Tibial artery (tissue), 4 donors: ENCODE measurements at regions not wholly inside any gene's neighbourhood (a gene's known extent, or its start where the extent isn't known, plus 50 kb on each side); places are given as distances from the start of the nearest gene placed in this dataset.

Experiments used
- DNase-seq, 2 donors: peaks; one replicate each; pipeline ENCODE4 v3.0.0-alpha.2; 2019
- H3K27ac ChIP-seq, 2 donors: fragments of 200-600 bp; sonication (generic) in 1 of 2; 1 replicate in 1 of 2; 2 replicates in 1 of 2; pipeline ENCODE4 v1.5.1; 2018 to 2019; ENCODE audit warnings: mild to moderate bottlenecking in 1 of 2
- H3K27me3 ChIP-seq, 2 donors: fragments of 200-600 bp; sonication (generic) in 1 of 2; one replicate each; pipeline versions ENCODE4 v1.5.1 to v1.6.0; 2016 to 2019
- H3K36me3 ChIP-seq, 3 donors: fragments of 200-600 bp; sonication (generic) in 2 of 3; one replicate each; pipeline ENCODE4 v1.5.1; 2016 to 2019; ENCODE audit warnings: mild to moderate bottlenecking in 2 of 3
- H3K4me1 ChIP-seq, 4 donors: fragments of 200-600 bp; sonication (generic) in 2 of 4; 1 replicate in 3 of 4; 2 replicates in 1 of 4; pipeline ENCODE4 v1.5.1; 2016 to 2019
- H3K4me3 ChIP-seq, 2 donors: fragments of 200-600 bp; sonication (generic) in 1 of 2; 1 replicate in 1 of 2; 2 replicates in 1 of 2; pipeline ENCODE4 v1.5.1; 2018 to 2019; ENCODE audit warnings: mild to moderate bottlenecking in 2 of 2
- H3K9me3 ChIP-seq, 3 donors: fragments of 200-600 bp; sonication (generic) in 1 of 3; one replicate each; pipeline ENCODE4 v1.5.1; 2016 to 2019
- intact Hi-C: fragments of 100-400 bp; cut with DNase I; formaldehyde crosslinking; loops from one replicate; pipeline ENCODE4 v1.15.0; 2023; ENCODE audit warnings: low total_unique reads
- TF ChIP-seq, protein P1 (sequence below), 2 experiments: fragments of 200-600 bp in 1 of 2; fragments of 450-650 bp in 1 of 2; IDR thresholded peaks; one replicate each; pipeline ENCODE4 v1.5.1; 2017 to 2019; ENCODE audit warnings: antibody characterized with exemption in 2 of 2, mild to moderate bottlenecking in 1 of 2, moderate library complexity in 1 of 2

GRCh38 chr7:46385662-46386309, 464.7 kb upstream of the IGFBP3 start:
- intact Hi-C loops = no loop called here
- TF ChIP-seq, protein P1, sequence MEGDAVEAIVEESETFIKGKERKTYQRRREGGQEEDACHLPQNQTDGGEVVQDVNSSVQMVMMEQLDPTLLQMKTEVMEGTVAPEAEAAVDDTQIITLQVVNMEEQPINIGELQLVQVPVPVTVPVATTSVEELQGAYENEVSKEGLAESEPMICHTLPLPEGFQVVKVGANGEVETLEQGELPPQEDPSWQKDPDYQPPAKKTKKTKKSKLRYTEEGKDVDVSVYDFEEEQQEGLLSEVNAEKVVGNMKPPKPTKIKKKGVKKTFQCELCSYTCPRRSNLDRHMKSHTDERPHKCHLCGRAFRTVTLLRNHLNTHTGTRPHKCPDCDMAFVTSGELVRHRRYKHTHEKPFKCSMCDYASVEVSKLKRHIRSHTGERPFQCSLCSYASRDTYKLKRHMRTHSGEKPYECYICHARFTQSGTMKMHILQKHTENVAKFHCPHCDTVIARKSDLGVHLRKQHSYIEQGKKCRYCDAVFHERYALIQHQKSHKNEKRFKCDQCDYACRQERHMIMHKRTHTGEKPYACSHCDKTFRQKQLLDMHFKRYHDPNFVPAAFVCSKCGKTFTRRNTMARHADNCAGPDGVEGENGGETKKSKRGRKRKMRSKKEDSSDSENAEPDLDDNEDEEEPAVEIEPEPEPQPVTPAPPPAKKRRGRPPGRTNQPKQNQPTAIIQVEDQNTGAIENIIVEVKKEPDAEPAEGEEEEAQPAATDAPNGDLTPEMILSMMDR (IDR thresholded peaks at IDR 0.05) = no peak
- peaks cover 0 to 7% (median 0%) of the 10 kb centered on the region in 4 donors for H3K4me1 ChIP-seq
- no peak overlapping the region for H3K4me3 ChIP-seq
- H3K27me3 ChIP-seq = no peaks in the 10 kb centered on the region
- no peaks in the 10 kb centered on the region for H3K9me3 ChIP-seq
- DNase-seq = no peak
- no peaks in the 10 kb centered on the region for H3K36me3 ChIP-seq
- H3K27ac ChIP-seq = no peak overlapping the region

GRCh38 chr7:46383605-46384004, 462.5 kb upstream of the IGFBP3 start:
- no peak overlapping the region for H3K27ac ChIP-seq
- no peaks in the 10 kb centered on the region for H3K9me3 ChIP-seq
- no peaks in the 10 kb centered on the region for H3K36me3 ChIP-seq
- H3K27me3 ChIP-seq = no peaks in the 10 kb centered on the region
- intact Hi-C loops = no loop called here
- TF ChIP-seq, protein P1 (IDR thresholded peaks at IDR 0.05) = no peak
- no peak for DNase-seq
- peaks cover 0 to 7% (median 0%) of the 10 kb centered on the region in 4 donors for H3K4me1 ChIP-seq
- no peak overlapping the region for H3K4me3 ChIP-seq

DNA sequence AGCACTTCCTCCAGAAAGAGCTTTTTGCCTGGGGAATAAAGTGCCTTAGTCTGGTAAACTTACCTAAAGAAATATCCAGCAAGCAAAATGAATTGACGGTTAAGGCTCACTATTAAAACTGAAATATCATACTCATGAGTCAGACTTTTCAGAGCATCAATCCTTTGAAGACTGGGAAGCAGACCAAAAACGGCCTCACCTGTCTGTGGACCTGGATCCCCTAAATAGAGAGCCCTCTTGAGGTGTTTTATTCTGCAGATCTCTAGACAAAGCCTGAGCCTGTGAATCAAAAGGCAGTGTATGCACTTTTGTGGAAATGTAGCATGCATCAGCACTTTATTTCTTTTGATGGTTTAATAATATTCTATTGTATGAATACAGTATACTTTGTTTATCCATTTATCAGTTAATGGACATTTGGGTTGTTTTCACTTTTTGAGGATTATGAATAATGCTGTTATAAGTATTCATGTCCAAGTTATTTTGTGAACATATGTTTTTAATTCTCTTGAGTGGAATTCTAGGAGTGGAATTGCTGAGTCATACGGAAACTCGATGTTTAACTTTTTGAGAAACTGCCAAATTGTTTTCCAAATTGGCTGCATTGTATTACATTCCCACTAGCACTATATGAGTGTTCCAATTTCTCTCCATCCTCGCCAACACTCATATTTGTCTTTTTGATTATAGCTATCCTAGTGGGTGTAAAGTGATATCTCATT, 449.0 kb upstream of the IGFBP3 start:
- Histone ChIP-seq H3K27ac (no peak overlapping the region), H3K4me3 (no peak overlapping the region), H3K4me1 (peaks cover 0 to 11% (median 0%) of the 10 kb centered on the region in 4 donors), H3K36me3 (no peaks in the 10 kb centered on the region), H3K9me3 (no peaks in the 10 kb centered on the region), H3K27me3 (no peaks in the 10 kb centered on the region)
- intact Hi-C loops = no loop called here
- DNase-seq = no peak
- TF ChIP-seq, protein P1 (IDR thresholded peaks at IDR 0.05) = no peak

DNA sequence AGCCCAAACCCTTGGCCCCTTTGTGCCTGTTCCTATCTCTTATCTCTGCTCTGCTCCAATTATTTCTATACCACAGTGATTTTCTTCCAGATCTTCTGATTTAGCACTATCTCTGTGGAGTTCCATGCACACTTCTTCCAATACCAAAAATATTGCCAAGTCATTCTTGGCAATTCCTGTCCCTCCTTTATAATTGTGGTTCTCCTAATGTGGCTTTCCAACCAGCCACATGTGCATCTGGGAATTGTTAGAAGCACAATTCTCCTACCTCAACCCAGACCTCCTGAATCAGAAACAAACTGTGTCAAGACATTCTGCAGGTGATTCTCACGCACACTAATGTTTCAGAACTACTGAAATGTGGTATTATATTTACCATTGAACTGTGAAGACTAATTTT, 447.8 kb upstream of the IGFBP3 start:
- DNase-seq = no peak
- TF ChIP-seq, protein P1 (IDR thresholded peaks at IDR 0.05) = no peak
- H3K4me3 ChIP-seq = no peak overlapping the region
- H3K27me3 ChIP-seq = no peaks in the 10 kb centered on the region
- no peaks in the 10 kb centered on the region for H3K36me3 ChIP-seq
- H3K27ac ChIP-seq = no peak overlapping the region
- no peaks in the 10 kb centered on the region for H3K9me3 ChIP-seq
- H3K4me1 ChIP-seq = peaks cover 0 to 11% (median 0%) of the 10 kb centered on the region in 4 donors
- intact Hi-C loops = no loop called here

DNA sequence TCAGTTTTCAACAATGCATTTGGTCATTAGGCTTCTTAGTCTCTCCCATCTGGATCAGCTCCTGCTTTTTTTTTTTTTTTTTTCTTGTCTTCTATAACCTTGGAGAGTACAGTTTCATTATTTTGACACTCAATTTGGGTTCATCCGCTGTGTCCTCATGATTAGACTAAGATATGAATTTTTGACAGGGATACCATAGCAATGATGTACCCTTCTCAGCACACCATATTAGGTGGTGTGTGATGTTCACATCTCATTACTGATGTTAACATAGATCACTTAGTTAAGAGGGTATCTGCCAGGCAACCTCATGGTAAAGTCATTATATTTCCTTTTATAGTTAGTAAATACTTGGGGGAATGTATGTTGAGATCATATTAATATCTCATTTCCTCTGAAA, 445.5 kb upstream of the IGFBP3 start:
- H3K27ac ChIP-seq = no peak overlapping the region
- H3K4me3 ChIP-seq = no peak overlapping the region
- intact Hi-C loops = no loop called here
- no peaks in the 10 kb centered on the region for H3K27me3 ChIP-seq
- peaks cover 0 to 11% (median 0%) of the 10 kb centered on the region in 4 donors for H3K4me1 ChIP-seq
- TF ChIP-seq, protein P1 (IDR thresholded peaks at IDR 0.05) = no peak
- no peaks in the 10 kb centered on the region for H3K9me3 ChIP-seq
- H3K36me3 ChIP-seq = no peaks in the 10 kb centered on the region
- DNase-seq = no peak
